CD4-positive, alpha-beta T cell treated with Interleukin-6 for 4 hours (primary cell): ENCODE measurements at regions not wholly inside any gene's neighbourhood (a gene's known extent, or its start where the extent isn't known, plus 50 kb on each side); places are given as distances from the start of the nearest gene placed in this dataset.
"Not testable (repeated sequence)": the region's sequence is repeated elsewhere in the genome, so short reads cannot be mapped to it uniquely, and the experiment has no call there.

ENCODE experiments used
- DNase-seq: peaks from one replicate; pipeline ENCODE4 v3.0.0-alpha.2; 2020; ENCODE audit warnings: mixed read lengths

DNA sequence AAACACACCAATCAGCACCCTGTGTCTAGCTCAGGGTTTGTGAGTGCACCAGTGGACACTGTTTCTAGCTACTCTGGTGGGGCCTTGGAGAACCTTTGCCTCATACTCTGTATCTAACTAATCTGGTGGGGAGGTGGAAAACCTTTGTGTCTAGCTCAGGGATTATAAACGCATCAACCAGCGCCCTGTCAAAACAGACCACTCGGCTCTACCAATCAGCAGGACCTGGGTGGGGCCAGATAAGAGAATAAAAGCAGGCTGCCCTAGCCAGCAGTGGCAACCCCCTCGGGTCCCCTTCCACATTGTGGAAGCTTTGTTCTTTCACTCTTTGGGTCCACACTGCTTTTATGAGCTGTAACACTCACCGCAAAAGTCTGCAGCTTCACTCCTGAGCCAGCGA lies 121.8 kb downstream of the FSCB start:
- DNase-seq, result not testable (repeated sequence)

DNA sequence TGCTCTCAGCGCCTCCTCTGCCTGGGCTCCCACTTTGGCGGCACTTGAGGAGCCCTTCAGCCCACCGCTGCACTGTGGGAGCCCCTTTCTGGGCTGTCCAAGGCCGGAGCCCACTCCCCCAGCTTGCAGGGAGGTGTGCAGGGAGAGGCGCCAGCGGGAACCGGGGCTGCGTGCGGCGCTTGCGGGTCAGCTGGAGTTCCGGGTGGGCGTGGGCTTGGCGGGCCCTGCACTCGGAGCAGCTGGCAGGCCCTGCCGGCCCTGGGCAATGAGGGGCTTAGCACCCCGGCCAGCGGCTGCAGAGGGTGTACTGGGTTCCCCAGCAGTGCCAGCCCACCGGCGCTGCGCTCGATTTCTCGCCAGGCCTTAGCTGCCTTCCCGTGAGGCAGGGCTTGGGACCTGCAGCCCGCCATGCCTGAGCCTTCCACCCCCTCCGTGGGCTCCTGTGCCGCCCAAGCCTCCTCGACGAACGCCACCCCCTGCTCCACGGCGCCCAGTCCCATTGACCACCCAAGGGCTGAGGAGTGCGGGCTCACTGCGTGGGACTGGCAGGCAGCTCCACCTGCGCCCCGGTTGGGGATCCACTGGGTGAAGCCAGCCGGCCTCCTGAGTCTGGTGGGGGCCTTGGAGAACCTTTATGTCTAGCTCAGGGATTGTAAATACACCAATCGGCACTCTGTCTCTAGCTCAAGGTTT lies 122.3 kb downstream of the FSCB start:
- DNase-seq, result not testable (repeated sequence)

- DNase-seq, result no peak
These were observed 123.0 kb downstream of the FSCB start for GRCh38 chr14:44384093-44384492.

- DNase-seq, result no peak
These were observed 123.4 kb downstream of the FSCB start for GRCh38 chr14:44383636-44384035.

- no peak for DNase-seq
These were observed 127.6 kb downstream of the FSCB start for GRCh38 chr14:44379292-44379977.

DNA sequence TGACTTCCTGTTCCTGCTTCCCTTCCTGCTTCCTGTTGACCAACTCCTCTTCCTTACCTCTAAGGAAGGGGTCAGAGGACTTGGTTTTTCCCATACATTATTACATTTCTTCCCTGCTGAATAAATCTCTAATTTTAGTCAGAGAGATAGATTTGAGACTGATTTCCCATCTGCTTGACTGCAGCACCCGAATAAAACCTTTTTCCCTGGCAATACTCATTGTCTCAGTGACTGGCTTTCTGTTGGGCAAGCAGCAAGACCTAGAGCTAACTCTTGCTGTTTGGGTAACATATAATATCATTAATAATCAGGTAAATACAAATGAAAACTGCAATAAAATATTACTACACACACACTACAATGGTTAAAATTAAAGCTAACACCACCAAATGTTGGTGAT lies 132.2 kb downstream of the FSCB start:
- no peak for DNase-seq

DNA sequence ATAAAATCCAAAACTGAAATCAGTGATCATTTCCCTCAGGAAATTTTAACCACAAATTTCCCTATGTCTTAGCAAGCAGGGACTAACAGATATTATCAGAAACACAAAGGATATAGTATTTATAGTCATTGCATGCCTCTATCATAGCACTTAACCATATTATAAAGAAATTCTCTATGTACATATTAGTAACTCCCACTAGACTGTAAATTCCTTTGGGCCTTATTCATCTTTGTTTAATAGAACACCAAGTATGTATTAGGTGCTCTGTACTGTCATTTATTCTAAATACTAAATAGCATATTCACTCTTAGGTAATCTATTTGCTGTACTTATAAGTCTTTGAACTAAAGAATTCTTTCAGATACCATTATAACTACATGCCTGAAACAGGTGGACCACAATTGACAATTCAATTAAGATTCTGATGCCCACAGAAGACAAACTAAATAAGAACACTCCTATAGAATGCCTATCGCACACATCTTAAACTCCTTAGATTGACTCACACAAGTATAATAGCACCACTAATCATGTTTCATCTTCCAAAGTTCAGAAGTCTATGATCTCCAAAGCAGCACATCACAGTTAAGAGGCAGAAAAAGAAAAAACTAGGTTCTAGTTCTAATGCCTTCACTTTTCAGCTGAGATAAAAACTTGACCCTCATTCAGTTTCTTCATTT lies 134.1 kb downstream of the FSCB start:
- no peak for DNase-seq

- no peak for DNase-seq
These were observed 134.9 kb downstream of the FSCB start for GRCh38 chr14:44372231-44372630.

DNA sequence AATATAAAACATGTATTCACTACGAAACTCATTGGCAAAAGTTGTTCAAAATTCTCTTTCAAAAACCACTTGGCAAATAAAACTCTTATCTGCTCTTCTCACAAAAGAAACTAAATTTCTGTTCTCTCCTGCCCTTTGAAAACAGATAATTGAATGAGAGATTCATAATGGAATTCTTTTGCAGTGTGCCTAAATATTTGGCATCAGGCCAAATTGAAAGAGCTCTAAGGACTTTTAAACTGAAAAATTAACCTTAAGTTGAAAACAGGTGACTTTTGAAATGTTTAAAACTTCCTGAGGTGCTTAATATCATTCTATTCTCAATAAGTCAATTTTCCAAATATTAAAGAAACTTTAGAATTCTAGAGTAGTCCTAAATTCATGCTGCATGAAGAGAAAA lies 136.4 kb downstream of the FSCB start:
- DNase-seq, result no peak

DNA sequence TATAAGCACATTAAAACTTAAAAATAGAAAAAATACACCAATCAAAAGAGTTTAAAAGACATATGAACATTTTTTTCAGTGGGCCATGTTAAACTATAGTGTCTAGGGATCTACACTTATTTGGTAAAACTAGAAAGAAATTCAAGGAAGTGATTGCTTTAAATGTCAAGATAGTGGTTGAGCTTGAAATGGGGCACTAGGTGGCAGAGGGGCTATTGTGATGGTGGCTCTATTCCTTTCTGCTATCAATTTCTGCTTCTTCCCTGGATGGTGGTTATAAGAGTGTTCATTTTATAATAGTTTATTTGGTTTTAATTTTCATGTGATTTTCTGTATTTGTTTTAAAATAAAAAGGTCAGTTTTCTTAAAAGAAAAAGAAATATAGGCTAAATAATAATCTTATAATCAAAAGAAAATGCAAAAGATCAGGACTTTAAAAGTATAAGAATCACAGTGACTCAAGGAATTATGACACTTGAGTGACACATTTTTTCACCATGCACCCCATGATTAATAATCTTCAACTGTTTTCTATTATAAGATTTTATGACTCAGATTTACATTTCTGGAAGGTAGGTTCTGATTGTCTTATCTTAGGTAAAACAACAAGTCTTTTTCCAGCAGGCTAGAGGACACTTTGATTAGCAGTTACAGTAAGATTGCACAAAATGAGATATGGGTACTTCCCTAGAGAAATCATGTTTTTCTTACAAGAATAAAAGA lies 137.5 kb downstream of the FSCB start:
- DNase-seq, result no peak

DNA sequence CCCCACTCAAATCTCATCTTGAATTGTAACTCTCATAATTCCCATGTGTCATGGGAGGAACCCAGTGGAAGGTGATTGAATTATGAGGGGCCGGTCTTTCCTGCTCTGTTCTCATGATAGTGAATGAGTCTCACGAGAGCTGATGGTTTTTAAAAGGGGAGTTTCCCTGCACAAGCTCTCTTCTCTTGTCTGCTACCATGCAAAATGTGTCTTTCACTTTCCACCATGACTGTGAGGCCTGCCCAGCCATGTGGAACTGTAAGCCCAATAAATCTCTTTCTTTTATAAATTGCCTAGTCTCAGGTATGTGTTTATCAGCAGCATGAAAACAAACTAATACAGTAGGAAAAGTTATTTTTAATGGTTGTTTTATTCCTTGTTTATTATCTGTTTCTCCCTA lies 146.0 kb downstream of the FSCB start:
- DNase-seq, result no peak

- DNase-seq, result no peak
These were observed 153.3 kb downstream of the FSCB start for GRCh38 chr14:44353805-44354204.

DNA sequence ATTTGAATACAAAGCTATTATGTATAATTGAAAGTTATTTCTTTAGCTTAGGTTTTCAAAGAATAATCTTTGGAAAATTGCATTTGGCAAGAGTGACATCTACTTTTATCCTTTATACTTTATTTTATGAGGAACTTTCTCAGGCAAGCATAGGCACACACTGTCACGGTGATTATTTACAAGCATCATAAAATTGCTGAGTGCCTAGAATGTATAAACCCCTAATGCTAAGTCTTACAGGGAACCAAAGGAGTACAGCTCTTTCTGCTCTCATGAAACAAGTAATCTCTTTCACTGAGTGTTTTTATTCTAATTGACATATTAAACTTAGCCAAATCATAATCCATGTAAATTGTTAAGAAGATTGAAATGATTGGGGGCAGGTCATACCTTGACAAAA lies 154.9 kb downstream of the FSCB start:
- no peak for DNase-seq

DNA sequence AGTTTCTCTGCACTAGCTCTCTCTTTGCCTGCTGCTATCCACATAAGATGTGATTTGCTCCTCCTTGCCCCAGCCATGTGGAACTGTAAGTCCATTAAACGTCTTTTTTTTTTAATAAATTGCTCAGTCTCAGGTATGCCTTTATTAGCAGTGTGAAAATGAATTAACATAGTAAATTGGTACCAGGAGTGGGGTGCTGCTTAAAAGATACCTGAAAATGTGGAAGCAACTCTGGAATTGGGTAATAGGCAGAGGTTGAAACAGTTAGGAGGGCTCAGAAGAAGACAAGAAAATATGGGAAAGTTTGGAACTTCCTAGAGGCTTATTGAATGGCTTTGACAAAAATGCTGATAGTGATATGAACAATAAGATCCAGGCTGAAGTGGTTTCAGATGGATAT lies 159.8 kb downstream of the FSCB start:
- no peak for DNase-seq

DNA sequence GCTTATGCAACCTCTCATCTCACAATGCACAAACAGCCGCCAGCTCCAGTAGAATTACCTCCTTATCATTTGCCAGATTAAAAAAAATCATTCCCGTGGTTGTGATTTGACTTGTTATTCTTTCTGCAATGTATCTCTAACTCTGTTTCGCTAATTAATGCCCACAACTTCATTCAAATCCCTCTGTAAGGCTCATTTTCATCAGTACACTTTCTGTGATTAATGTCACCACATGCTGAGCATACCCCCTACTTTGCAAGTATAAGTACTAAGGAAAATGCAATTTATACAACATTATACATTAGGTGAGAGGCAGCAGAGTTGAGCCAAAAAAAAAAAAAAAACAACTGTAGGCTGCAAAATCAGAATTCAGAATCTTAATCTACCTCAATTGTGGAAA lies 166.0 kb downstream of the FSCB start:
- DNase-seq, result no peak

DNA sequence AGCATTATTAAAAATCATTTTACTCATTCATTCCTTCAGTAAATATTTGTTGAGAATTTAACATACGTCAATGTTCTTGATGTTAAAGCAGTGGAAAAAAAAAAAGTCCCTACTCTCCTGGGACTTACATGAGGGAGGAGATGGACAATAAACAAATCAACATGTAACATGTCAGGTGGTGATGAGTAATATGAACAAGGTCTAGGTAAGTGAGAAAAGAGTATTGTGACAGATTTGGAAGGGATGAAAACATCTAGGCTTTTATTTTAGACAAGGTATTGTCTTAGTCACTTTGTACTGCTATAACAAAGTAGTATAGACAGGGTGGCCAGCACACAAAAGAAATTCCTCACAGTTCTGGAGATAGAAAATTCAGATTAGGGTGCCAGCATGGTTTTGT lies 167.2 kb downstream of the FSCB start:
- DNase-seq, result no peak

DNA sequence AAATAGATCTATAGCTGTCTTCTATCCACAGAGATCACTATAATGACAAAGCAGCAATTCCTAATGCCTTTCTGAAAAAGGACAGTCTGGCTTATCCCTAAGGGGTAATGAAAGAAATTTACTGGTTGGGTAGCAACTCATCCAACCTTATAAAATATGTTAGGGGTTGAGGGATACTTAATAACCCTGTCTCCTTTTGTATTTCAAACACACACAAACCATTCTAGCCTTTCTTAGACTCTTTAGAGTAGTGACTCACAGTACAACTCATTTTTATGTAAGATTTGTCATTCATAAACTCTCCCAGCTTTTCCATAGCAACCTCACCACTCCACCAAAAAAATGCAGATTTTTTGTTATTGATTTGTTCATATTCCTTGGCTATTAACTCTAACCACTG lies 167.9 kb downstream of the FSCB start:
- no peak for DNase-seq

DNA sequence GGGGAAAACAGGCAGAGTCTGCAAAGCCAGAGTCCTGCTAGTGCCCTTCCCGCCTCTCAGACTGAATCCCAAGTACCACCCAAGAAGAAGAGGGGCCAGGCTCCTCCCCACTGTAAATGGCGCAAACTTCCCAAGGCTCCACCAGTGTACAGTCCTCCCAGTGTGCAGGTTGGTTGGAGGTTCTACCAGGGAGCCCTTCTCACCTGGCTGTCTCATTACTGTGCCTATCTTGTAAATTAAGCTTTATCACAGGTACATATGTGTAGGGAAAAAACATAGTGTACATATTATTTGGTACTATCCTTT lies 189.7 kb downstream of the FSCB start:
- DNase-seq, result no peak

DNA sequence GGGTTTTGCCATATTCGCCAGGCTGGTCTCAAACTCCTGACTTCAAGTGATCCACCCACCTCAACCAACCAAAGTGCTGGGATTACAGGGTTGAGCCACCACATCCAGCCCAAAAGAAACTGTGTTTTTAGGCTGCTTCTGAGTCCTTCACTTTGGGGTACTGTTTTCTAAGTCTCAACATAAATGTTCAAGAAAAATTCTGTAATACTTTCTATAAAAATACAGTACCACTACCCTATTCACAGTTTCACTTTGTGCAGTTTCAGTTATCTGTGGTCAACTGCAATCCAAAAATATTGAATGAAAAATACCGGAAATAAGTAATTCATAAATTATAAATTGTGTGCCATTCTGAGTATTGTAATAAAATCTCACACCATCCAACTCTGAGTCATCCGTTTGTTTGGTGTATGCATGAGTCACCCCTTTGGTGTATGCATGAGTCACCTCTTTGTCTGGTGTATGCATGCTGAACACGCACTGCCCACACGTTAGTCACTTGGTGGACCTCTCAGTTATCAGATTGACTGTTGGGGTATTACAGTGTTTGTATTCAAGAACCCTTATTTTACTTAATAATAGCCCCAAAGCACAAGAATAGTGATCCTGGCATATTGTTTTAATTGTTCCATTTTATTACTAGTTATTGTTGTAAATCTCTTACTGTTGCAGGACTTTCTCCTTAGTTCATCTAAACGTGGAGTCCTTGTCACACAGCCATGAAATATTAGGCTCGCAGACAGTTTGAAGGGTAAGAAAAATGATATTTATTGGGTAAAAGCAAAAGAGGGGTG lies 190.2 kb downstream of the FSCB start:
- DNase-seq, result no peak

DNA sequence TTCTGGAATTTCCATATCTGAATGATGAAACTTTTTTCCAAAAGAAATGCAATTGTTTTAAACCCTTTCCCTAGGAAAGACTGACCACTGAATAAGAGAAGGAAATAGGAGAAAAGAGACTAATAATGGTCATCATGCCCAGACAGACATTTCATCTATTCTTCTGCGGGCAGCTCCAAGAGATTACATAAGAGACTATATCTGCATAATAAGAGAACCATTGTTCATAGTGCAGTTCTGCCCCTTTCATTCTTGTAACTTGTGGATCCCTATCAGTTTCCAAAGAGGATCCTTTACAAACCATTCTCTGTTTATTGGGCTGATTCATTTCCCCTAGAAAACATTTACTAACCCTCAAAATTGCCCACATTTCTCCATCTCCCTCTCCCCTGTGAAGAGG lies 197.8 kb downstream of the FSCB start:
- DNase-seq, result no peak

GRCh38 chr14:44300916-44301315 lies 206.2 kb downstream of the FSCB start:
- DNase-seq, result no peak

DNA sequence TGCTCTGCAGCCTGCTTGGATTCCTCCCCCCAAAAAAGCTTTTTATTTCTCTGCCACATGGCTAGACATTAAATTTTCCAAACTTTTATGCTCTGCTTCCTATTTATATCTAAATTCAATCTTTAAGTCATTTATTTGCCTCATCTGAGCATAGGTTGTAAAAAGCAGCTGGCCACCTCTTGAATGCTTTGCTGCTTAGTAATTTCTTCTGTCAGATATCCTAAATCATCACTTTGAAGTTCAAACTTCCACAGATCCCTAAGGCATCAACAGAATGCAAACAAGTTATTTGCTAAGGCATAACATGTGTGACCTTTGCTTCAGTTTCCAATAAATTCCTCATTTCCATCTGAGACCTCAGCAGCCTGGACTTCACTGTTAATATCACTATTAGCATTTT lies 209.6 kb downstream of the FSCB start:
- DNase-seq, result no peak

DNA sequence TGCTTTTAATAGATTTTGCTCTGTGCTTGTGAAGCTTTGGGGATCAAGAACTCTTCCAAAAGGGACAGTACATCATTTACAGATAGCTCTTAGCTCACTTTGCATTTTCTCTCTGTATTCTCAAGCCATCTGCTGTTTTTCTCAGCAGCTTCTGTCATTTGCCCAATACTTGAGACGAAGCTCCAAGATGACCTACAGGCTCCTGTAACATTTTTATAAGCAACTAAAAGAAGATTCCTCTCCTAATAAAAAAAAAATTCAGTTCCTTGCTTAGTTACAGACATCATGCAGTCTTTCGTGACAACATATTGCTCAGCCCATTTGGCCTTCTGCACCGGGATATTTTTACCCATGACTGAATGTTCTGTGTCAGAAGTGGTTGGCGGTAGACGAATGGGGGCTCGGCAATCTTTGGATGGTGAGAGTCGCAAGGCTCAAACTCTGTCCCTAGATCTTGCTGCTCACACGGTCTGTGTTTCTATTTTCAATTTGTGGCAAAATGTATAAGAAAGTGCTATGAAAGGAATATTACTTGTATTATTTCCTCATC lies 215.6 kb downstream of the FSCB start:
- DNase-seq, result no peak
